GM18517 (cell line): ENCODE measurements at regions not wholly inside any gene's neighbourhood (a gene's known extent, or its start where the extent isn't known, plus 50 kb on each side); places are given as distances from the start of the nearest gene placed in this dataset.
"Not testable (repeated sequence)": the region's sequence is repeated elsewhere in the genome, so short reads cannot be mapped to it uniquely, and the experiment has no call there.

Experiments used
- ATAC-seq: cut with Tn5 transposase; IDR thresholded peaks from one replicate; pipeline ENCODE4 v1.9.1; 2021; ENCODE audit warnings: mild to moderate bottlenecking, moderate library complexity; ENCODE audit not compliant: unreplicated experiment

GRCh38 chr3:109648027-109648426, 310.7 kb upstream of the DPPA4 start:
- no peak for ATAC-seq

- no peak for ATAC-seq
Observed at GRCh38 chr3:109656225-109656624, 318.9 kb upstream of the DPPA4 start.

GRCh38 chr3:109678600-109678999, 341.3 kb upstream of the DPPA4 start:
- ATAC-seq = no peak

GRCh38 chr3:109679664-109680063, 342.3 kb upstream of the DPPA4 start:
- ATAC-seq = no peak

- ATAC-seq = no peak
Observed at GRCh38 chr3:109683746-109684145, 346.4 kb upstream of the DPPA4 start.

- ATAC-seq = no peak
Observed at GRCh38 chr3:109685084-109686079, 348.0 kb upstream of the DPPA4 start.

- no peak for ATAC-seq
Observed at GRCh38 chr3:109687626-109688025, 350.3 kb upstream of the DPPA4 start.

GRCh38 chr3:109696932-109697331, 359.6 kb upstream of the DPPA4 start:
- no peak for ATAC-seq

GRCh38 chr3:109702252-109702651, 364.9 kb upstream of the DPPA4 start:
- ATAC-seq = peak; percentile 73

GRCh38 chr3:109702976-109703375, 365.6 kb upstream of the DPPA4 start:
- ATAC-seq = no peak

- not testable (repeated sequence) for ATAC-seq
Observed at GRCh38 chr3:109705133-109705532, 367.8 kb upstream of the DPPA4 start.

GRCh38 chr3:109707617-109708016, 370.3 kb upstream of the DPPA4 start:
- no peak for ATAC-seq

GRCh38 chr3:109713288-109713687, 375.9 kb upstream of the DPPA4 start:
- ATAC-seq = no peak

- no peak for ATAC-seq
Observed at GRCh38 chr3:109715707-109716106, 378.4 kb upstream of the DPPA4 start.

GRCh38 chr3:109718850-109719249, 381.5 kb upstream of the DPPA4 start:
- ATAC-seq = no peak

- no peak for ATAC-seq
Observed at GRCh38 chr3:109728861-109729494, 391.6 kb upstream of the DPPA4 start.

- peak; percentile 89 for ATAC-seq
Observed at GRCh38 chr3:109731639-109732473, 394.5 kb upstream of the DPPA4 start.

- no peak for ATAC-seq
Observed at GRCh38 chr3:109743981-109744380, 406.6 kb upstream of the DPPA4 start.

GRCh38 chr3:109772520-109772919, 435.2 kb upstream of the DPPA4 start:
- ATAC-seq = no peak

GRCh38 chr3:109774108-109774507, 436.8 kb upstream of the DPPA4 start:
- no peak for ATAC-seq

- no peak for ATAC-seq
Observed at GRCh38 chr3:109784285-109784684, 446.9 kb upstream of the DPPA4 start.
